Activated effector memory CD4-positive, alpha-beta T cell treated with Interleukin-2 at 50 U/mL for 16 hours (primary cell): ENCODE measurements at regions not wholly inside any gene's neighbourhood (a gene's known extent, or its start where the extent isn't known, plus 50 kb on each side); places are given as distances from the start of the nearest gene placed in this dataset.

ENCODE experiments used
- DNase-seq: peaks from one replicate; pipeline ENCODE4 v3.0.0-alpha.2; 2020

GRCh38 chr1:47709872-47710231, 272.0 kb downstream of the FOXD2 start:
- DNase-seq: no peak

DNA sequence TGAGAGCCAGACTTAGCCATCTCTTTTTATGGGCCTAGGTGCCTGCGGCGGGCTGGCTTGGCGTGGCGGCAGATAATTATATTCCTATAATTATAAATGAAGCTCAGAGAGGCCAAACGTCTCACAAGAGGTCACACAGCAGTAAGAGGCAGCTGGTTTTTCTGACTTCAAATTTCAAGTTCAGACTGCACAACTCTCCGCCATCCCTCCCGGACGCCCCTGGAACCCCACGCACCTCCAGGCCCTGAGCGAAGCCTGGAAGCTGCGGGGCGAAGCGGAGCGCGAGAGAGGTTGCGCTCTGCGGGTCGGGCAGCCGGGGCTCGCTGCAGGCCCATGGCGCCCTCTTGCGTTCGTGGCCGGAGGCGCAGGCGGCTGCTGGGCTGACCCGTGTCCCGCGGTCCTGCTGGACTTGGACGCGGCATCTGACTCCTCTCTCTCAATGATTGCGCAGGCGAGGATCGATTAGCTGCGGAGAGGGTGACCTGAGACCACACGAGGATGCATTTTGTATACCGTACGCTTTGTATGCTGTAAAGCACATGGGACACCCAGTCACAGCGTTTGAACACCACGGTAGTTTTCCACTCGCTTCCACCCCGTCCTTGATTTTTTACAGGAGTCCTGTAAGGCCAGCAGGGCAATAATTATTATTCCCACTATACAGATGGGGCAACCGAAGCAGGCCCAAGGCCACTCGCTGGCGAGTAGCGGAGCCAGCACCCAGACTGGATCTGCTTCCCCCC, 272.7 kb downstream of the FOXD2 start:
- peak; percentile 48 for DNase-seq
